WTC11 (cell line): ENCODE measurements at regions not wholly inside any gene's neighbourhood (a gene's known extent, or its start where the extent isn't known, plus 50 kb on each side); places are given as distances from the start of the nearest gene placed in this dataset.

Source experiments
- ATAC-seq: fragments of 200-7000 bp; cut with Tn5 transposase; 2 replicates; pipeline ENCODE4 v1.10.0; 2021; ENCODE audit warnings: mild to moderate bottlenecking, moderate library complexity
- CTCF ChIA-PET: fragments of 300-600 bp; sonication (Branson Sonifier 250); formaldehyde crosslinking; loops from one replicate; lab custom pipeline; 2021; ENCODE audit warnings: antibody characterized with exemption; lab: Charles Lee
- POLR2A ChIA-PET: fragments of 350-600 bp; sonication (Branson Sonifier 250); formaldehyde crosslinking; loops from one replicate; lab custom pipeline; 2021; ENCODE audit warnings: antibody characterized with exemption; lab: Charles Lee
- DNase-seq: peaks from one replicate; pipeline ENCODE4 v3.0.0; 2021; ENCODE audit warnings: low spot score
- H3K27ac Mint-ChIP-seq: 2 replicates; pipeline ENCODE4 v1.8.0; 2021; ENCODE audit warnings: mixed read lengths
- H3K27me3 Mint-ChIP-seq: 2 replicates; pipeline ENCODE4 v1.8.0; 2021; ENCODE audit warnings: low read depth, mild to moderate bottlenecking, moderate library complexity, mixed read lengths
- H3K36me3 Mint-ChIP-seq: 2 replicates; pipeline ENCODE4 v1.8.0; 2021; ENCODE audit warnings: mixed read lengths
- H3K4me1 Mint-ChIP-seq: 2 replicates; pipeline ENCODE4 v1.8.0; 2022; ENCODE audit warnings: mixed read lengths
- H3K4me3 Mint-ChIP-seq: 2 replicates; pipeline ENCODE4 v1.8.0; 2021; ENCODE audit warnings: mild to moderate bottlenecking, moderate library complexity, mixed read lengths
- H3K9me3 Mint-ChIP-seq: 2 replicates; pipeline ENCODE4 v1.8.0; 2021; ENCODE audit warnings: mixed read lengths
- ATF1 ChIP-seq: sonication (generic); formaldehyde crosslinking; IDR thresholded peaks from 2 replicates; pipeline ENCODE4 v1.8.1; 2023; ENCODE audit warnings: mild to moderate bottlenecking, moderate library complexity, missing genetic modification reagents
- CREB1 ChIP-seq: sonication (generic); formaldehyde crosslinking; IDR thresholded peaks from 2 replicates; pipeline ENCODE4 v1.8.0; 2023; ENCODE audit warnings: mild to moderate bottlenecking, missing genetic modification reagents
- EMX1 ChIP-seq: fragments of 250-450 bp; sonication (Bioruptor Pico); IDR thresholded peaks from 2 replicates; pipeline ENCODE4 v1.8.0; 2021; ENCODE audit warnings: mild to moderate bottlenecking
- ETV6 ChIP-seq: sonication (generic); formaldehyde crosslinking; IDR thresholded peaks from 2 replicates; pipeline ENCODE4 v1.8.1; 2022; ENCODE audit warnings: mild to moderate bottlenecking, missing genetic modification reagents
- JUN ChIP-seq: sonication (generic); formaldehyde crosslinking; IDR thresholded peaks from 2 replicates; pipeline ENCODE4 v1.8.0; 2023; ENCODE audit warnings: mild to moderate bottlenecking, missing genetic modification reagents
- MXD4 ChIP-seq: fragments of 250-450 bp; sonication (Bioruptor Pico); IDR thresholded peaks from 2 replicates; pipeline ENCODE4 v1.8.0; 2021; ENCODE audit warnings: mild to moderate bottlenecking, moderate library complexity, borderline replicate concordance
- NFATC4 ChIP-seq: fragments of 250-450 bp; sonication (Bioruptor Pico); IDR thresholded peaks from 2 replicates; pipeline ENCODE4 v1.9.0; 2021; ENCODE audit warnings: mild to moderate bottlenecking
- NR2C2 ChIP-seq: sonication (generic); formaldehyde crosslinking; IDR thresholded peaks from 2 replicates; pipeline ENCODE4 v1.8.0; 2022; ENCODE audit warnings: mild to moderate bottlenecking, missing genetic modification reagents
- RORB ChIP-seq: fragments of 250-450 bp; sonication (Bioruptor Pico); IDR thresholded peaks from 2 replicates; pipeline ENCODE4 v1.9.0; 2021; ENCODE audit warnings: mild to moderate bottlenecking
- SMAD4 ChIP-seq: sonication (generic); formaldehyde crosslinking; IDR thresholded peaks from 2 replicates; pipeline ENCODE4 v1.8.0; 2022; ENCODE audit warnings: mild to moderate bottlenecking, missing genetic modification reagents
- SOX15 ChIP-seq: fragments of 250-450 bp; sonication (Bioruptor Pico); IDR thresholded peaks from 2 replicates; pipeline ENCODE4 v1.9.0; 2021; ENCODE audit warnings: mild to moderate bottlenecking
- TEAD1 ChIP-seq: sonication (generic); formaldehyde crosslinking; IDR thresholded peaks from 2 replicates; pipeline ENCODE4 v1.8.0; 2022; ENCODE audit warnings: mild to moderate bottlenecking, missing genetic modification reagents
- ZBTB21 ChIP-seq: sonication (generic); formaldehyde crosslinking; IDR thresholded peaks from 2 replicates; pipeline ENCODE4 v1.8.1; 2023; ENCODE audit warnings: mild to moderate bottlenecking, missing genetic modification reagents, borderline replicate concordance
- ZNF121 ChIP-seq: sonication (generic); formaldehyde crosslinking; IDR thresholded peaks from 2 replicates; pipeline ENCODE4 v1.8.0; 2023; ENCODE audit warnings: missing genetic modification reagents
- ZNF138 ChIP-seq: sonication (generic); formaldehyde crosslinking; conservative IDR thresholded peaks from 2 replicates; pipeline ENCODE4 v1.8.1; 2022; ENCODE audit warnings: mild to moderate bottlenecking, moderate library complexity, missing genetic modification reagents
- TF ChIP-seq, protein P1 (sequence below): sonication (generic); formaldehyde crosslinking; IDR thresholded peaks from 2 replicates; pipeline ENCODE4 v1.8.0; 2023; ENCODE audit warnings: mild to moderate bottlenecking, missing genetic modification reagents
- TF ChIP-seq, protein P2 (sequence below): sonication (generic); formaldehyde crosslinking; conservative IDR thresholded peaks from 2 replicates; pipeline ENCODE4 v1.8.1; 2022; ENCODE audit warnings: mild to moderate bottlenecking, missing genetic modification reagents
- TF ChIP-seq, protein P3 (sequence below): sonication (generic); formaldehyde crosslinking; IDR thresholded peaks from 2 replicates; pipeline ENCODE4 v1.8.0; 2022; ENCODE audit warnings: mild to moderate bottlenecking, missing genetic modification reagents
- TF ChIP-seq, protein P4 (sequence below): sonication (generic); formaldehyde crosslinking; IDR thresholded peaks from 2 replicates; pipeline ENCODE4 v1.8.1; 2023; ENCODE audit warnings: mild to moderate bottlenecking, missing genetic modification reagents
- TF ChIP-seq, protein P5 (sequence below): sonication (generic); formaldehyde crosslinking; IDR thresholded peaks from 2 replicates; pipeline ENCODE4 v1.8.1; 2023; ENCODE audit warnings: mild to moderate bottlenecking, missing genetic modification reagents
- TF ChIP-seq, protein P6 (sequence below): sonication (generic); formaldehyde crosslinking; IDR thresholded peaks from 2 replicates; pipeline ENCODE4 v1.8.1; 2022; ENCODE audit warnings: missing genetic modification reagents, borderline replicate concordance

DNA sequence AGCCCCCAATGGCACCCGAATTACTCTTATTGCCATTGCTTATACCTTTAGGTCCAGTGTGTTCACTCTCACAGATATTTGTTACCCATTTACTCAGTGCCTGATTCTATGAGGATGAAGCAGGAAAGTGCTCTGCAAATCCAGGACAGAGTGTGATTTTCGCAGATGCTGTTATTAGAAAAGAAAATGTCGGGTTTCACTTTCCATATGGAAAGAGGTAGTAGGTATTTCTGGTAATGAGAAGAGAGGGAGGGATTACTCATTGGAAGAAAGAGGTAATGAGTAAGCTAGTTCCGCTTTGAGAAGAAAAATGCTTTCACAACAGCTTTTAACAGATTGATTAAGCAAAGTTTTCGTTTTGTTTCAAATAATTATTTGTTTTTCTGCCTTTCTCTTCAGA lies 336.3 kb upstream of the CFAP20DC start:
- no peak overlapping the region for H3K27ac Mint-ChIP-seq
- DNase-seq (no peak), ATAC-seq (no peak)
- H3K4me1 Mint-ChIP-seq = no peaks in the 10 kb centered on the region
- ChIA-PET POLR2A (no interaction called here), CTCF (no interaction called here)
- H3K27me3 Mint-ChIP-seq = no peaks in the 10 kb centered on the region
- H3K36me3 Mint-ChIP-seq = no peaks in the 10 kb centered on the region
- TF ChIP-seq CREB1 (no peak), SOX15 (CRISPR knock-in tag) (no peak), ZBTB21 (CRISPR knock-in tag) (no peak), JUN (CRISPR knock-in tag) (no peak), SMAD4 (CRISPR knock-in tag) (no peak), EMX1 (CRISPR knock-in tag) (no peak), ATF1 (CRISPR knock-in tag) (no peak)
- TF ChIP-seq, protein P1, sequence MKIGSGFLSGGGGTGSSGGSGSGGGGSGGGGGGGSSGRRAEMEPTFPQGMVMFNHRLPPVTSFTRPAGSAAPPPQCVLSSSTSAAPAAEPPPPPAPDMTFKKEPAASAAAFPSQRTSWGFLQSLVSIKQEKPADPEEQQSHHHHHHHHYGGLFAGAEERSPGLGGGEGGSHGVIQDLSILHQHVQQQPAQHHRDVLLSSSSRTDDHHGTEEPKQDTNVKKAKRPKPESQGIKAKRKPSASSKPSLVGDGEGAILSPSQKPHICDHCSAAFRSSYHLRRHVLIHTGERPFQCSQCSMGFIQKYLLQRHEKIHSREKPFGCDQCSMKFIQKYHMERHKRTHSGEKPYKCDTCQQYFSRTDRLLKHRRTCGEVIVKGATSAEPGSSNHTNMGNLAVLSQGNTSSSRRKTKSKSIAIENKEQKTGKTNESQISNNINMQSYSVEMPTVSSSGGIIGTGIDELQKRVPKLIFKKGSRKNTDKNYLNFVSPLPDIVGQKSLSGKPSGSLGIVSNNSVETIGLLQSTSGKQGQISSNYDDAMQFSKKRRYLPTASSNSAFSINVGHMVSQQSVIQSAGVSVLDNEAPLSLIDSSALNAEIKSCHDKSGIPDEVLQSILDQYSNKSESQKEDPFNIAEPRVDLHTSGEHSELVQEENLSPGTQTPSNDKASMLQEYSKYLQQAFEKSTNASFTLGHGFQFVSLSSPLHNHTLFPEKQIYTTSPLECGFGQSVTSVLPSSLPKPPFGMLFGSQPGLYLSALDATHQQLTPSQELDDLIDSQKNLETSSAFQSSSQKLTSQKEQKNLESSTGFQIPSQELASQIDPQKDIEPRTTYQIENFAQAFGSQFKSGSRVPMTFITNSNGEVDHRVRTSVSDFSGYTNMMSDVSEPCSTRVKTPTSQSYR (CRISPR knock-in tag) = no peak
- TF ChIP-seq, protein P2, sequence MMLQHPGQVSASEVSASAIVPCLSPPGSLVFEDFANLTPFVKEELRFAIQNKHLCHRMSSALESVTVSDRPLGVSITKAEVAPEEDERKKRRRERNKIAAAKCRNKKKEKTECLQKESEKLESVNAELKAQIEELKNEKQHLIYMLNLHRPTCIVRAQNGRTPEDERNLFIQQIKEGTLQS (CRISPR knock-in tag) = no peak
- TF ChIP-seq, protein P3, sequence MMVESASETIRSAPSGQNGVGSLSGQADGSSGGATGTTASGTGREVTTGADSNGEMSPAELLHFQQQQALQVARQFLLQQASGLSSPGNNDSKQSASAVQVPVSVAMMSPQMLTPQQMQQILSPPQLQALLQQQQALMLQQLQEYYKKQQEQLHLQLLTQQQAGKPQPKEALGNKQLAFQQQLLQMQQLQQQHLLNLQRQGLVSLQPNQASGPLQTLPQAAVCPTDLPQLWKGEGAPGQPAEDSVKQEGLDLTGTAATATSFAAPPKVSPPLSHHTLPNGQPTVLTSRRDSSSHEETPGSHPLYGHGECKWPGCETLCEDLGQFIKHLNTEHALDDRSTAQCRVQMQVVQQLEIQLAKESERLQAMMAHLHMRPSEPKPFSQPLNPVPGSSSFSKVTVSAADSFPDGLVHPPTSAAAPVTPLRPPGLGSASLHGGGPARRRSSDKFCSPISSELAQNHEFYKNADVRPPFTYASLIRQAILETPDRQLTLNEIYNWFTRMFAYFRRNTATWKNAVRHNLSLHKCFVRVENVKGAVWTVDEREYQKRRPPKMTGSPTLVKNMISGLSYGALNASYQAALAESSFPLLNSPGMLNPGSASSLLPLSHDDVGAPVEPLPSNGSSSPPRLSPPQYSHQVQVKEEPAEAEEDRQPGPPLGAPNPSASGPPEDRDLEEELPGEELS (CRISPR knock-in tag) = no peak
- TF ChIP-seq, protein P4, sequence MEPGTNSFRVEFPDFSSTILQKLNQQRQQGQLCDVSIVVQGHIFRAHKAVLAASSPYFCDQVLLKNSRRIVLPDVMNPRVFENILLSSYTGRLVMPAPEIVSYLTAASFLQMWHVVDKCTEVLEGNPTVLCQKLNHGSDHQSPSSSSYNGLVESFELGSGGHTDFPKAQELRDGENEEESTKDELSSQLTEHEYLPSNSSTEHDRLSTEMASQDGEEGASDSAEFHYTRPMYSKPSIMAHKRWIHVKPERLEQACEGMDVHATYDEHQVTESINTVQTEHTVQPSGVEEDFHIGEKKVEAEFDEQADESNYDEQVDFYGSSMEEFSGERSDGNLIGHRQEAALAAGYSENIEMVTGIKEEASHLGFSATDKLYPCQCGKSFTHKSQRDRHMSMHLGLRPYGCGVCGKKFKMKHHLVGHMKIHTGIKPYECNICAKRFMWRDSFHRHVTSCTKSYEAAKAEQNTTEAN = no peak
- TF ChIP-seq, protein P5, sequence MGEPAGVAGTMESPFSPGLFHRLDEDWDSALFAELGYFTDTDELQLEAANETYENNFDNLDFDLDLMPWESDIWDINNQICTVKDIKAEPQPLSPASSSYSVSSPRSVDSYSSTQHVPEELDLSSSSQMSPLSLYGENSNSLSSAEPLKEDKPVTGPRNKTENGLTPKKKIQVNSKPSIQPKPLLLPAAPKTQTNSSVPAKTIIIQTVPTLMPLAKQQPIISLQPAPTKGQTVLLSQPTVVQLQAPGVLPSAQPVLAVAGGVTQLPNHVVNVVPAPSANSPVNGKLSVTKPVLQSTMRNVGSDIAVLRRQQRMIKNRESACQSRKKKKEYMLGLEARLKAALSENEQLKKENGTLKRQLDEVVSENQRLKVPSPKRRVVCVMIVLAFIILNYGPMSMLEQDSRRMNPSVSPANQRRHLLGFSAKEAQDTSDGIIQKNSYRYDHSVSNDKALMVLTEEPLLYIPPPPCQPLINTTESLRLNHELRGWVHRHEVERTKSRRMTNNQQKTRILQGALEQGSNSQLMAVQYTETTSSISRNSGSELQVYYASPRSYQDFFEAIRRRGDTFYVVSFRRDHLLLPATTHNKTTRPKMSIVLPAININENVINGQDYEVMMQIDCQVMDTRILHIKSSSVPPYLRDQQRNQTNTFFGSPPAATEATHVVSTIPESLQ (CRISPR knock-in tag) = no peak
- H3K4me3 Mint-ChIP-seq = no peak overlapping the region
- peaks cover 8% of the 10 kb centered on the region for H3K9me3 Mint-ChIP-seq

DNA sequence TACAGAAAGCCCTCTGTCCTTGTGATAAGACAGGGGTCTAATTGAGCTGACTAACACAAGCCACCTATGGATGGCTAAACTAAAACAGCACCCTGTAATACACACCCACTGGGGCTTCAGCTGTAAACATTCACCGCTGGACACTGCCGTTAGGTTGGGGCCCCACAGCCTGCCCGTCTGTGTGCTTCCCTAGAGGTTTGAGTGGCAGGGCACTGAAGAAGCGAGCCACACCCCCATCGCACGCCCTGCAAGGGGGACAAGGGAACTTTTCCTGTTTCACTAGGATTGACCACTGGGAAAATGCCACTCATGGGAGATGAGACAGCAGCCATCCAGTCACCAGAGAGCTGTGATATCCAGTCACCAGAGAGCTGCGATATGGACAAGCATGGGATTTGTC lies 335.7 kb upstream of the CFAP20DC start:
- Mint-ChIP-seq H3K9me3 (peaks cover 8% of the 10 kb centered on the region), H3K4me1 (no peaks in the 10 kb centered on the region), H3K36me3 (no peaks in the 10 kb centered on the region), H3K4me3 (no peak overlapping the region), H3K27ac (no peak overlapping the region), H3K27me3 (no peaks in the 10 kb centered on the region)
- POLR2A ChIA-PET = no interaction called here
- CTCF ChIA-PET = no interaction called here
- no peak for ATAC-seq
- no peak for DNase-seq
- TF ChIP-seq ETV6 (no peak), NR2C2 (CRISPR knock-in tag) (no peak), RORB (CRISPR knock-in tag) (no peak), CREB1 (no peak), ZNF121 (no peak), NFATC4 (CRISPR knock-in tag) (no peak), TEAD1 (no peak), ZNF138 (no peak), MXD4 (CRISPR knock-in tag) (no peak), SMAD4 (CRISPR knock-in tag) (no peak)
- TF ChIP-seq, protein P6, sequence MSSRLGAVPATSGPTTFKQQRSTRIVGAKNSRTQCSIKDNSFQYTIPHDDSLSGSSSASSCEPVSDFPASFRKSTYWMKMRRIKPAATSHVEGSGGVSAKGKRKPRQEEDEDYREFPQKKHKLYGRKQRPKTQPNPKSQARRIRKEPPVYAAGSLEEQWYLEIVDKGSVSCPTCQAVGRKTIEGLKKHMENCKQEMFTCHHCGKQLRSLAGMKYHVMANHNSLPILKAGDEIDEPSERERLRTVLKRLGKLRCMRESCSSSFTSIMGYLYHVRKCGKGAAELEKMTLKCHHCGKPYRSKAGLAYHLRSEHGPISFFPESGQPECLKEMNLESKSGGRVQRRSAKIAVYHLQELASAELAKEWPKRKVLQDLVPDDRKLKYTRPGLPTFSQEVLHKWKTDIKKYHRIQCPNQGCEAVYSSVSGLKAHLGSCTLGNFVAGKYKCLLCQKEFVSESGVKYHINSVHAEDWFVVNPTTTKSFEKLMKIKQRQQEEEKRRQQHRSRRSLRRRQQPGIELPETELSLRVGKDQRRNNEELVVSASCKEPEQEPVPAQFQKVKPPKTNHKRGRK (CRISPR knock-in tag) = no peak
